Omental fat pad (tissue), 3 donors: ENCODE measurements at regions not wholly inside any gene's neighbourhood (a gene's known extent, or its start where the extent isn't known, plus 50 kb on each side); places are given as distances from the start of the nearest gene placed in this dataset.

Experiments
- ATAC-seq: fragments of 150-250 bp; one replicate; pipeline ENCODE4 v1.9.1; 2016; ENCODE audit warnings: mild to moderate bottlenecking, moderate library complexity; ENCODE audit not compliant: low FRiP score
- DNase-seq: peaks from one replicate; pipeline ENCODE4 v3.0.0-alpha.2; 2019; ENCODE audit warnings: low spot score
- TF ChIP-seq, protein P1 (sequence below), 3 donors: fragments of 450-650 bp; IDR thresholded peaks; one replicate each; pipeline ENCODE4 v1.5.1; 2016 to 2017; ENCODE audit warnings: antibody characterized with exemption in 3 of 3, mild to moderate bottlenecking in 3 of 3, moderate library complexity in 2 of 3

DNA sequence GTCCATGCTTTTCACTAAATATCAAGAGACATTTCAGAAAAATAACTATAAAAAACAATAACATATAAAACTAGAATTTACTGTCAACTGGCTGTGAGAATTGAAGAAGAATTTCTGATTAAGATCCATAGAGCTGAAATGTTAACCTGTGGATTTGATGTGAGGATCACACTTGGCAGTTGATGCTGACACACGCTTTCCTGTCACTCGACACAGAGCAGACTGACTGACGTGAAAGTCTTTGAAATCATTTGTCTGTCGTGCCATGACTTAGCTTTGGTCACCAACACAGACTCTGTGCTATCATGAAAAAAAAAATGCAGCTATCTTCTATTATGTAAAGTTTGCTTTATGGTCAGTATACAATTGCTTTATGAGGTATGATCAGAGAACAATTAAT is 706.0 kb upstream of the ZP4 start:
- ATAC-seq (no peak), DNase-seq (no peak)
- TF ChIP-seq, protein P1, sequence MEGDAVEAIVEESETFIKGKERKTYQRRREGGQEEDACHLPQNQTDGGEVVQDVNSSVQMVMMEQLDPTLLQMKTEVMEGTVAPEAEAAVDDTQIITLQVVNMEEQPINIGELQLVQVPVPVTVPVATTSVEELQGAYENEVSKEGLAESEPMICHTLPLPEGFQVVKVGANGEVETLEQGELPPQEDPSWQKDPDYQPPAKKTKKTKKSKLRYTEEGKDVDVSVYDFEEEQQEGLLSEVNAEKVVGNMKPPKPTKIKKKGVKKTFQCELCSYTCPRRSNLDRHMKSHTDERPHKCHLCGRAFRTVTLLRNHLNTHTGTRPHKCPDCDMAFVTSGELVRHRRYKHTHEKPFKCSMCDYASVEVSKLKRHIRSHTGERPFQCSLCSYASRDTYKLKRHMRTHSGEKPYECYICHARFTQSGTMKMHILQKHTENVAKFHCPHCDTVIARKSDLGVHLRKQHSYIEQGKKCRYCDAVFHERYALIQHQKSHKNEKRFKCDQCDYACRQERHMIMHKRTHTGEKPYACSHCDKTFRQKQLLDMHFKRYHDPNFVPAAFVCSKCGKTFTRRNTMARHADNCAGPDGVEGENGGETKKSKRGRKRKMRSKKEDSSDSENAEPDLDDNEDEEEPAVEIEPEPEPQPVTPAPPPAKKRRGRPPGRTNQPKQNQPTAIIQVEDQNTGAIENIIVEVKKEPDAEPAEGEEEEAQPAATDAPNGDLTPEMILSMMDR (IDR thresholded peaks at IDR 0.05): no peak

- TF ChIP-seq, protein P1 (IDR thresholded peaks at IDR 0.05): no peak
- ATAC-seq: no peak
- DNase-seq: no peak
Observed at GRCh38 chr1:238592621-238593020, 701.9 kb upstream of the ZP4 start.

GRCh38 chr1:238589843-238590435 is 699.2 kb upstream of the ZP4 start:
- DNase-seq: no peak
- no peak for ATAC-seq
- TF ChIP-seq, protein P1 (IDR thresholded peaks at IDR 0.05): no peak

DNA sequence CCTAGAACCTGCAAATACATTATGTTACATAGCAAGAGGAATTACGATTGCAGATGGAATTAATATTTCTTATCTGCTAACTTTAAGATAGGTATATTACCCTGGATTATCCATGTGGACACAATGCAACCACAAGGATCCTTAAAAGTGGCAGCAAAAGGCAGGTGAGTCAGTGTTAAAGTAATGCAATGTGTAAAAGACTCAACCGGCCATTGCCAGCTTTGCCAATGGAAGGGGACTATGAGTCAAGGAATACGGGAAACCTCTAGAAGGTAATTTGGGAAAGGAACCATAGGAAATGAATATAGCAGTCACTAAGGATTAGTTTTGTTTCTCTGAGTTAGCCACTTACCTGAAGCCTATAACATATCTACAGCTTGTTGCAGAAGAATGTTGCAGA is 692.1 kb upstream of the ZP4 start:
- ATAC-seq (no peak), DNase-seq (no peak)
- TF ChIP-seq, protein P1 (IDR thresholded peaks at IDR 0.05): no peak

DNA sequence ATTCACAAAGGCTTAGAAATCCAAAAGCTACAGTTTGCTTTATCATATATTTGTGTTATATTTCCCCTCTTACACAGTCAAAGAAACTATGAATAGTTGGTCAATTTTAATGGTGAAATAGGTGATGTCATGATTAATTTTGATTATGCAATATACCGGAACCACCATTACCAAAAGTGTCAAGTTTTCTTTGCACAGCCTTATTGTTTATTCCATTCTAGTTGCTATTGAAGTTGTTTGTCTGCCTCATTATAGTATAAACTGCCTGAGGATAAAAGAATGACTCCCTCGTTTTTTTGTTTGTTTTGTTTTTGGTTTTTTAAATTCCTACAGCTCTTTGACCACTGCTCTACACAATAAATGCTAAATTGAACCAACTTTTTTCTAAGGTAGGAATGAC is 690.6 kb upstream of the ZP4 start:
- TF ChIP-seq, protein P1 (IDR thresholded peaks at IDR 0.05): no peak
- no peak for DNase-seq
- ATAC-seq: no peak

DNA sequence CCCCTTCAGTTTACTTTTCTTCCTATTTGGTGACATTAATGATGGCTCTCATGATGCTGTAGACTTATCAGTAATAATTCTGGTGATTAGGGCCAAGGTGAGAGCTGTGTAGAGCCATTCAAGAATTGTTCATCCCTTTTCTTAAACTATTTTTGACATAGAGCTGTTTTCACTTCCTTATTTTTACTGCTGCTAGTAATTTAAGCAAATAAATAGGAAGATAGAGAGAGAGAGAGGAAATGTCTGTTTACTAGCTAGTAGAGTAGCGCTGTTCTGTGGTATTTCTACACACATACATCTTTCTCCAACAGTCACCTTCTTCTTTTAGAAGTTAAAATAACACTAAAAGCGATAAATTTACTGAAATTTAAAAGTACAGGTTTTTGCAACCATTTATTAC is 678.0 kb upstream of the ZP4 start:
- no peak for DNase-seq
- TF ChIP-seq, protein P1 (IDR thresholded peaks at IDR 0.05): no peak
- ATAC-seq: no peak

GRCh38 chr1:238562341-238562740 is 671.6 kb upstream of the ZP4 start:
- ATAC-seq (no peak), DNase-seq (no peak)
- TF ChIP-seq, protein P1 (IDR thresholded peaks at IDR 0.05): no peak
